Ectodermal cell (in vitro differentiated cells): ENCODE measurements at regions not wholly inside any gene's neighbourhood (a gene's known extent, or its start where the extent isn't known, plus 50 kb on each side); places are given as distances from the start of the nearest gene placed in this dataset.

Experiments used
- H3K27ac ChIP-seq: 2 replicates; pipeline ENCODE4 v1.7.0; 2013; ENCODE audit warnings: mild to moderate bottlenecking, low read depth, low read length; ENCODE audit not compliant: insufficient read depth, poor library complexity, severe bottlenecking
- H3K27me3 ChIP-seq: 2 replicates; pipeline ENCODE4 v1.7.0; 2013; ENCODE audit warnings: mild to moderate bottlenecking, low read length; ENCODE audit not compliant: insufficient read depth, control insufficient read depth, poor library complexity, severe bottlenecking
- H3K36me3 ChIP-seq: one replicate; pipeline ENCODE4 v1.7.0; 2013; ENCODE audit warnings: low read length; ENCODE audit not compliant: control insufficient read depth, insufficient read depth
- H3K4me1 ChIP-seq: one replicate; pipeline ENCODE4 v1.7.0; 2013; ENCODE audit warnings: low read length; ENCODE audit not compliant: control insufficient read depth, insufficient read depth
- H3K4me3 ChIP-seq: 2 replicates; pipeline ENCODE4 v1.7.0; 2013; ENCODE audit warnings: low read depth, low read length, control low read depth; ENCODE audit not compliant: insufficient read depth
- H3K9me3 ChIP-seq: 2 replicates; pipeline ENCODE4 v1.7.0; 2013; ENCODE audit warnings: mild to moderate bottlenecking, low read length, moderate library complexity; ENCODE audit not compliant: control insufficient read depth
- WGBS, 2 experiments: methylation state at CpG; one replicate each; pipeline ENCODE4 v1.1.7; 2013; ENCODE audit warnings: missing lambda C conversion rate in 2 of 2; 5-methylcytosine and 5-hydroxymethylcytosine counted together

GRCh38 chr14:104522926-104523545 is 56.5 kb upstream of the C14orf180 start:
- no peaks in the 10 kb centered on the region for H3K36me3 ChIP-seq
- H3K9me3 ChIP-seq: no peaks in the 10 kb centered on the region
- no peak overlapping the region for H3K27ac ChIP-seq
- H3K4me1 ChIP-seq: no peaks in the 10 kb centered on the region
- no peak overlapping the region for H3K4me3 ChIP-seq
- no peaks in the 10 kb centered on the region for H3K27me3 ChIP-seq
- WGBS, 2 experiments: 90 to 92% methylated on average over 13 of the region's 13 CpGs

- Histone ChIP-seq H3K9me3 (no peaks in the 10 kb centered on the region), H3K4me3 (no peak overlapping the region), H3K27me3 (no peaks in the 10 kb centered on the region), H3K4me1 (no peaks in the 10 kb centered on the region), H3K27ac (no peak overlapping the region), H3K36me3 (no peaks in the 10 kb centered on the region)
- 76 to 83% methylated on average over 7 of the region's 7 CpGs for WGBS, 2 experiments
These were observed 56.0 kb upstream of the C14orf180 start for GRCh38 chr14:104523546-104523935.

- no peaks in the 10 kb centered on the region for H3K27me3 ChIP-seq
- H3K4me3 ChIP-seq: no peak overlapping the region
- no peak overlapping the region for H3K27ac ChIP-seq
- H3K4me1 ChIP-seq: no peaks in the 10 kb centered on the region
- 87 to 90% methylated on average over 9 of the region's 9 CpGs for WGBS, 2 experiments
- no peaks in the 10 kb centered on the region for H3K9me3 ChIP-seq
- H3K36me3 ChIP-seq: no peaks in the 10 kb centered on the region
These were observed 54.8 kb upstream of the C14orf180 start for GRCh38 chr14:104524726-104525125.

GRCh38 chr14:104526723-104527645 is 52.6 kb upstream of the C14orf180 start:
- WGBS, 2 experiments: 78 to 80% methylated on average over 5 of the region's 5 CpGs
- Histone ChIP-seq H3K36me3 (no peaks in the 10 kb centered on the region), H3K9me3 (no peaks in the 10 kb centered on the region), H3K27me3 (no peaks in the 10 kb centered on the region), H3K4me3 (no peak overlapping the region), H3K27ac (no peak overlapping the region), H3K4me1 (no peaks in the 10 kb centered on the region)

- H3K27ac ChIP-seq: no peak overlapping the region
- no peaks in the 10 kb centered on the region for H3K27me3 ChIP-seq
- H3K36me3 ChIP-seq: no peaks in the 10 kb centered on the region
- WGBS, 2 experiments: 92 to 95% methylated on average over 3 to 4 of the region's 4 CpGs
- H3K4me1 ChIP-seq: no peaks in the 10 kb centered on the region
- H3K9me3 ChIP-seq: no peaks in the 10 kb centered on the region
- no peak overlapping the region for H3K4me3 ChIP-seq
These were observed 51.6 kb upstream of the C14orf180 start for GRCh38 chr14:104527857-104528459.

- H3K36me3 ChIP-seq: no peaks in the 10 kb centered on the region
- WGBS, 2 experiments: 92 to 93% methylated on average over 7 of the region's 7 CpGs
These were observed 51.1 kb upstream of the C14orf180 start for GRCh38 chr14:104528496-104528895.

More at GRCh38 chr14:104528496-104528895, 51.1 kb upstream of the C14orf180 start:
- Histone ChIP-seq H3K4me3 (no peak overlapping the region), H3K4me1 (no peaks in the 10 kb centered on the region), H3K27ac (no peak overlapping the region), H3K27me3 (no peaks in the 10 kb centered on the region), H3K9me3 (no peaks in the 10 kb centered on the region)
